AG08395 (cell line): ENCODE measurements at regions not wholly inside any gene's neighbourhood (a gene's known extent, or its start where the extent isn't known, plus 50 kb on each side); places are given as distances from the start of the nearest gene placed in this dataset.

Source experiments
- DNase-seq: peaks from one replicate; pipeline ENCODE4 v3.0.0; 2012; ENCODE audit warnings: mixed read lengths, low spot score

- no peak for DNase-seq
These were observed 138.8 kb downstream of the AASDHPPT start for GRCh38 chr11:106216281-106216680.

- DNase-seq, result no peak
These were observed 140.0 kb downstream of the AASDHPPT start for GRCh38 chr11:106217456-106217855.

- DNase-seq, result no peak
These were observed 140.6 kb downstream of the AASDHPPT start for GRCh38 chr11:106218106-106218505.

- no peak for DNase-seq
These were observed 145.2 kb downstream of the AASDHPPT start for GRCh38 chr11:106222626-106223025.

- DNase-seq, result no peak
These were observed 146.7 kb downstream of the AASDHPPT start for GRCh38 chr11:106224172-106224571.

GRCh38 chr11:106228996-106229395 is 151.5 kb downstream of the AASDHPPT start:
- no peak for DNase-seq

GRCh38 chr11:106231591-106231990 is 154.1 kb downstream of the AASDHPPT start:
- DNase-seq, result peak; percentile 35

GRCh38 chr11:106233191-106233590 is 155.7 kb downstream of the AASDHPPT start:
- DNase-seq, result no peak

GRCh38 chr11:106234794-106235193 is 157.3 kb downstream of the AASDHPPT start:
- DNase-seq, result no peak

- no peak for DNase-seq
These were observed 158.8 kb downstream of the AASDHPPT start for GRCh38 chr11:106236295-106236694.

- no peak for DNase-seq
These were observed 161.4 kb downstream of the AASDHPPT start for GRCh38 chr11:106238704-106239360.

- DNase-seq, result no peak
These were observed 164.3 kb downstream of the AASDHPPT start for GRCh38 chr11:106241601-106242257.

- no peak for DNase-seq
These were observed 165.4 kb downstream of the AASDHPPT start for GRCh38 chr11:106242718-106243415.

- no peak for DNase-seq
These were observed 169.0 kb downstream of the AASDHPPT start for GRCh38 chr11:106246495-106246894.

- no peak for DNase-seq
These were observed 172.3 kb downstream of the AASDHPPT start for GRCh38 chr11:106249617-106250239.

- no peak for DNase-seq
These were observed 185.4 kb downstream of the AASDHPPT start for GRCh38 chr11:106262852-106263251.

GRCh38 chr11:106263527-106263926 is 186.1 kb downstream of the AASDHPPT start:
- no peak for DNase-seq

GRCh38 chr11:106271086-106271485 is 193.6 kb downstream of the AASDHPPT start:
- no peak for DNase-seq

- no peak for DNase-seq
These were observed 194.2 kb downstream of the AASDHPPT start for GRCh38 chr11:106271686-106272085.

- no peak for DNase-seq
These were observed 197.7 kb downstream of the AASDHPPT start for GRCh38 chr11:106275151-106275550.

GRCh38 chr11:106276126-106276525 is 198.7 kb downstream of the AASDHPPT start:
- DNase-seq, result no peak

- no peak for DNase-seq
These were observed 199.5 kb downstream of the AASDHPPT start for GRCh38 chr11:106276859-106277436.
